ENCODE measurements at regions not wholly inside any gene's neighbourhood (a gene's known extent, or its start where the extent isn't known, plus 50 kb on each side); places are given as distances from the start of the nearest gene placed in this dataset.
"Not testable (repeated sequence)": the region's sequence is repeated elsewhere in the genome, so short reads cannot be mapped to it uniquely, and the experiment has no call there.

DNA sequence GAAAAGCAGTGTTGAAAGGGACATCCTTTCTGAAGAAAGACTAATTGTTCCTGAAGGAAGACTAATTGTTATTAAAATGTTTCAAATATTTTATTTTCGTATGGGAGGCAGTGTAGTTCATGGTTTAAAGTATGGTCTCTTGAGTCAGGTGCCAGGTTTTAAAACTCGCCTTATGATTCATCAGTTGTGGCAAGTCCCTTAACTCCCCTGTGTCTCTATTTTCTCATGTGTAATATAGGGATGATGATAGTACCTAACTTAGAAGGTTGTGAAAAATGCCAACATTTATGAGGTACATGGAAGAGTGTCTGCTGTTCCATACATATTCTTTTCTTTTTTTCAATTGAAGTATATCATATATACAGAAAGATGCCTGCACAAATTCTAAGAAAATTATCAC, 414.2 kb upstream of the DIPK2B start:
- no peak for DNase-seq (ENCODE audit: low read depth, low spot score)
- in situ Hi-C loops (cut with HindIII; ENCODE audit: low pct_unique_long_range_greater_than_20kb, low sequenced_read_pairs), result no loop called here

DNA sequence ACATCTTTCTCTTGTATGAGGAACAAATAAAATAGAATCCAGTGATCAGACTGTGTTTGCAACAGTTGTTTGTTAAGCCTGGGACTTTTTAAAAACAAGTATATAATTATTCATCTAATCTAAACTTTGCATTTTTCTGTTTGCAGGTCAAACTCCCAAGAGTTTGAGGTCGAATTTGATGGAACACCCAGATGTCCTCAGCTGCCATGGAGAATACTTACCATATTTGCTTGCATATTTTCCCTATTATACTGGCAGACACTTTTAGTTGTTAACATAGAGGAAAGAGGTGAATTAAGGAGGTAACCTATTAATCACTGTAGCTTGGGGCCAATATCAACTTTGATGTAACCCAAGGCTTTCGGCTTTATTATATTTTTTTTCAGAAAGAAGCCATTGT, 401.5 kb upstream of the DIPK2B start:
- DNase-seq (ENCODE audit: low read depth, low spot score), result no peak
- in situ Hi-C loops (cut with HindIII; ENCODE audit: low pct_unique_long_range_greater_than_20kb, low sequenced_read_pairs), result no loop called here

DNA sequence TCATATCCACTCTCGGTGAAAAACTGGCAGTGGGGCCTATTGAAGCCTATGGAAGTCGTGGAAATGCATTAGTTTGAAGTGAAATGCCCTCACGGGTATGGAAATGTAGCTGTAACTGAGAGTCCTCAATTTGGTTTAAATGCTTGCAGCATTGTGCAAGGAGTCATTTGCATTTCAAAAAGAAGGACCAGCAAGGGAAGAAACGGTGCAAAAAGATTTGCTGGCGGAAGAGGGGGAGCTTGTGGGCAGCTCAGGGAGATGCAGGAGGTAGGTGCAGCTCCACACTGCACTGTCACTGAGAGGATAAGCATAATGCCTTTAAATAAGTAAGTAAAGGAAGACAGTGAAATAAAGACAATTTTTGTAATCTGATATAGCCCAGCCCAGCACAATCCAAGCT, 400.4 kb upstream of the DIPK2B start:
- in situ Hi-C loops (cut with HindIII; ENCODE audit: low pct_unique_long_range_greater_than_20kb, low sequenced_read_pairs), result no loop called here
- no peak for DNase-seq (ENCODE audit: low read depth, low spot score)

DNA sequence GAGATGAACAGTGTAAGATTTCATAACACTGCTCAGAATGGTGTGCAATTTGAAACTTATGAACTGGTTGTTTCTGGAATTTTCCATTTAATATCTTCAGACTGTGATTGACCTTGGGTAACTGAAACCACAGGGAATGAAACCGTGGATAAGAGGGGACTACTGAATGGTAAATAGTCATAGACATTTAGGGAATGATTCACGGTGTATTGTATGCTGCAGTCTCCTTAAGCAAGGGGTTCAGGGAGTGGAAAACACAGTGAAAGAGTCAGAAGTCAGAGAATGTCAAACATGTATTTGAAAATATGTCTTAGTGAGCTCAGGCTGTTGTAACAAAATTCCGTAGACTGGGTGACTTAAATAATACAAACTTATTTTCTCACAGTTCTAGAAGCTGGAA, 398.2 kb upstream of the DIPK2B start:
- in situ Hi-C loops (cut with HindIII; ENCODE audit: low pct_unique_long_range_greater_than_20kb, low sequenced_read_pairs), result no loop called here
- no peak for DNase-seq (ENCODE audit: low read depth, low spot score)

DNA sequence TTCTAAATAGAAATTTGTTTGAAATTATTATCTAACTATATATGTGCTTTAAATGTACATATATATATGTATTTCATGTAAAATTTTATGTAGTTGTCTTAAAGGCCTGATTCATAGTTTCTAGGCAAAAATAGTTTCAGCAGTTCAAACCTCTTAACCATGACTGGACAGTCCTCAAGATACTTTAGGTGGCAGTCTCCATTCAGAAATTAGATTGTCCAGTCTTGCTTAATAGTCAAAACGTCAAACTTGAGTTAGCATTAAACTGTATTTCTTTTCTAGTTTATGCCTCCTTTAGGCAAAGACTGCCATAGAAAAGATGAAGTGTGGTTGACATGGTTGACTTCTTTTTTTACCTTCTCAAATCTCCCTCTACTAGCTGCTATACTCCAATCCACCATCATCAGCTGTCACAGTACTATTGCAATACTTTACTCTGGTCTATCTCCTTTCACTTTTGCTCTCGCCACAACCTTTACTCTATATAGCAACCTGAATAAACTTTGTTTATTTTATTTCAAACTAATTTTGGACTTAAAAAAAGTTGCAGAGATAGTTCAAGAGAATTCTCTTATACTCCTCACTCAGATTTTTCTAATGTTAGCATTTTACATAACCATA, 395.6 kb upstream of the DIPK2B start:
- DNase-seq (ENCODE audit: low read depth, low spot score), result no peak
- in situ Hi-C loops (cut with HindIII; ENCODE audit: low pct_unique_long_range_greater_than_20kb, low sequenced_read_pairs), result no loop called here

DNA sequence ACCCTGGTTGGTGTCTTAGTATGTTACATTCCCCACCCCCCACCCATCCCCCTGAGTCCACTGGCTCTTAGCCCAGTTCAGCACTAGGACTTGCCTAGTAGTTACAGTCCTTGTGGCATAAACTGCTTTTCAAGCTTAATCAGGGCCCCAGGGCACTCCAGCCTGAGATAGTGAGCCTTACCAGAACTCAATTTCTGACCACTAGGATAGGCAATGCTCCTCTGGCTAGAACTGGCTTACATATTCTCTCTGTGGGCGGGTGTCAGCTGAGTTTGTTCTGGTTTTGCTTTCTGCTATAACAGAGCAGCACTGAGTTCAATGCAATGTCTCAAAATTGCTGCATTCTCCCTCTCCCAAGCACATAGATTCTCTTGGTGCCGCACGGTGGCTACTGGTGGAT, 391.4 kb upstream of the DIPK2B start:
- DNase-seq (ENCODE audit: low read depth, low spot score), result no peak
- in situ Hi-C loops (cut with HindIII; ENCODE audit: low pct_unique_long_range_greater_than_20kb, low sequenced_read_pairs), result no loop called here

DNA sequence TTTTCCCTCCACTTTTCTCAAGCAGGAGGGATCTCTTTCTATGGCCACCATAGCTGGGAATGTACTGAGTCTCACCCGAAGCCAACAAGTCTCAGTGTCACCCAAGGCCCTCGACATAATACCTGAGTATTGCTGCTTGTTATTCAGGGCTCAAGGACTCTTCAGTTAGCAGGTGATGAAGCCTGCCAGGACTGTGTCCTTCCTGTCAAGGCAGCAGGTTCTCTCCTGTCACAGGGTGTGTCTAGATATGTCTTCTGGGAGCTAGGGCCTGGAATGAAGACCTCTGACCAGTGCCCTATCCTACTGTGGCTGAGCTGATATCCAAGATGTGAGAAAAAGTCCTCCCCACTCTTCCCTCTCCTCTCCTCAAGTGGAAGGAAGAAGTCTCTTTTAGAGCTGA, 391.0 kb upstream of the DIPK2B start:
- in situ Hi-C loops (cut with HindIII; ENCODE audit: low pct_unique_long_range_greater_than_20kb, low sequenced_read_pairs), result no loop called here
- no peak for DNase-seq (ENCODE audit: low read depth, low spot score)

DNA sequence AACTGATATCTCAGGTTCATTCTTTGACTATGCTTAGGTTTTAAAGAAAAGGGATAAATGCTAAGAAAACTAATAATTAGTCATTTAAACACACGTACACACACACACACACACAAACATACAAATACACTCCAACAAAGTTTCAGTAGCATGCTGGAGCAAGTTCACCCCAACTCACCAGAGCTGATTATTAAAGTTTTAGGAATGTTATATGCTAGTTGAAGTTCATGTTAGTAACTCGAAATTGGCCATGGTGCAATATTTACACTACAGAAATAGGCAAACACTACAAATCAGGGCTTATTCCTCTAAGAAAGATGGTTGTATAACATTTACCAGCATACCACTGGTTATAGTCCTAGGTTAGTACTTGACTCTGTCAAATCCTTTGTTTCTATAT, 384.0 kb upstream of the DIPK2B start:
- in situ Hi-C loops (cut with HindIII; ENCODE audit: low pct_unique_long_range_greater_than_20kb, low sequenced_read_pairs), result no loop called here
- no peak for DNase-seq (ENCODE audit: low read depth, low spot score)

DNA sequence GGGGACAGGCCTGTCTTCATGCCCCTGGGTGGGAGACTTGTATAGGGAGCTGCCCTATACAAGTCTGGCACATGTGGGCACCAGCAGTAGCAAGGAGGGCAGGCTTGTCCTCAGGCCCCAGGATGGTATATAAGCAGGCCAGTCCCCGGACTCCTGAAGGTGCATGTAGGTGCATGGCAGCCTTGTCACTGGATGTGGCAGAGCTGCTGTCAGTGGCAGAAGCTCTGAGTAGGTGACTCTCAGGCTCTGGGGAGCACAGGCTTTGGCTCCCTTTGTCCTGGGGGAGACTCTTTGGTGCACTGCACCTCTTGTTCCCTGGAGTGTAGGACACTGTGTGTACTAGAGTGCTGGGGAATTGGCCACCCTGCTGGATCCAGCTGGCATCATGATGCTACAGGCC, 376.7 kb upstream of the DIPK2B start:
- in situ Hi-C loops (cut with HindIII; ENCODE audit: low pct_unique_long_range_greater_than_20kb, low sequenced_read_pairs), result no loop called here
- DNase-seq (ENCODE audit: low read depth, low spot score), result no peak

DNA sequence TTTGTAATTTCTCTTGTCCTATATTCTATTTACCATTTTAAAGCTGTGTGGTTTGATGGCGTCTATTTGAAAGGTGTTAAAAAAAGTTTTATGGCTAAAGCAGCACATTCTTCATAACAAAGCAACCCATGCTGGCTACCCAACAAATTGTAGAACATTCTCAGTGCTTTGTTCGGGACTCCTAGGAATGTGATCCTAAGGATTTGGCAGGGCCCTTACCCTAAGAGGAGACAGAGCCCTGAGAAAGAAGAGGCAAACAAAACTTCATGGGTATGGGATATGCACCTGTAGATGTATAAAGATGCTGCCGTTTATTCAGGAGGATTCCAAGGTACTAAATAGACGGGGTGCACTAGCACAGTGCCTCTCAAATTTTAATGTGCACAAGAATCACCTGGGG, 370.8 kb upstream of the DIPK2B start:
- in situ Hi-C loops (cut with HindIII; ENCODE audit: low pct_unique_long_range_greater_than_20kb, low sequenced_read_pairs), result no loop called here

DNA sequence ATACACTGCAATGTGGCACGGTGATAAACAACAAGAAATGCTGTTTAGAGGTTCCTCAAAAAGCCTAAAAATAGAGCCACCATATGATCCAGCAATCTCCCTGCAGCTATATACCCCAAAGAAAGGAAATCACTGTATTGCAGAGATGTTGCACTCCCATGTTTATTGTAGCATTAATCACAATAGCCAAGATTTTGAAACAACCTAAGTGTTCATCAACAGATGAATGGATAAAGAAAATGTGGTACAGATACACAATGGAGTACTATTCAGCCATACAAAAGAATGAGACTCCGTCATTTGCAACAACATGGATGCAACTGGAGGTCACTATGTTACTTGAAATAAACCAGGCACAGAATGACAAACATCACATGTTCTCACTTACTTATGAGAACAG, 365.8 kb upstream of the DIPK2B start:
- DNase-seq (ENCODE audit: low read depth, low spot score), result peak; percentile 62
- in situ Hi-C loops (cut with HindIII; ENCODE audit: low pct_unique_long_range_greater_than_20kb, low sequenced_read_pairs), result no loop called here

More for the DNA sequence above, 370.8 kb upstream of the DIPK2B start:
- no peak for DNase-seq (ENCODE audit: low read depth, low spot score)

DNA sequence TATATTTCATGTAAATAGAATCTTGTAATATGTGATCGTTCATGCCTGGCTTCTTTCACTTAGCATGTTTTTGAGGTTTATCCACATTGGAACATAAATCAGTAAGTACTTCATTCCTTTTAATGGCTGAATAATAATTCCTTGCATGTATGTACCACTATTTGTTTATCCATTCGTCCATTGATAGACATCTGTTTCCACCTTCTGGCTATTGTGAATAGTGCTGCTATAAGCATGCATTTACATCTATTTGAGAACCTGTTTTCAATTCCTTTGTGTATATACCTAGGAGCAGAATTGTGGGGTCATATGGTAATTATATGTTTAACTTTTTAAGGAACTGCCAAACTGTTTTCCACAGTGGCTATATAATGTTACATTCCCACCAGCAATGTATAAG, 356.7 kb upstream of the DIPK2B start:
- DNase-seq (ENCODE audit: low read depth, low spot score), result no peak
- in situ Hi-C loops (cut with HindIII; ENCODE audit: low pct_unique_long_range_greater_than_20kb, low sequenced_read_pairs), result no loop called here

DNA sequence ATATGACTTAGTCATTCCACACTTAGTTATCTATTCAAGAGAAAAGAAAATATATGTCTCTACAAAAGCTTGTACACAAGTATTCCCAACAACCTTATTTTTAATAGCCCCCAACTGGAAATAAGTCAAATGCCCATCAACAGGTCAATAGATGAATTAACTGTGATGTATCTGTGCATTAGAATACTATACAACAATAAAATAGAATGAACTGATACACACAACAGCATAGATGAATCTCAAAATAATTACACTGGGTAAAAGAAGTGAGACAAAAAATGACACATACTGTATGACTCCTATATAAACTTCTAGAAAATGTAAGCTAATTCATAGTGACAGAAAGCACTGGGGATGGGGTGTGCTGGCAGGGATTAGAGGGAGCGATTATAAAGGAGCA, 354.1 kb upstream of the DIPK2B start:
- no peak for DNase-seq (ENCODE audit: low read depth, low spot score)
- in situ Hi-C loops (cut with HindIII; ENCODE audit: low pct_unique_long_range_greater_than_20kb, low sequenced_read_pairs), result no loop called here

DNA sequence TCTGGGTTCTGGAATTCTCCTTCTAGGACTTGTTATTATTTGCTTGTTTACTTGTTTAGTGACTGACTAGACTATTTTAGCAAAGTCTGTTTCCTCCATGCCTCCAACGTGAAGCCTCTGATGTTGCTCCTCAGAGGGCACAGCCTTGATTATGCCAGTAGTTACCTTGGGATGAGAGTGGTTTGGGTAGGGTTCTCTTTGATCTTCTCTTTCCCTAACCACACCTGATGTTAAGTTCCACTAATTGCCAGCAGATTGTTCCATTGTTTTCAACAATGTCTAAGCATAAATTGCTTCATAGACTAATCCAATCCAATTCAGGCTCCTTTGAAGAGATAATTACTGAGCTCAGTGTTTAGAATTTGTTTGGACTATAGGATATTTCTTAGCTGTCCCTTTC, 352.7 kb upstream of the DIPK2B start:
- in situ Hi-C loops (cut with HindIII; ENCODE audit: low pct_unique_long_range_greater_than_20kb, low sequenced_read_pairs), result no loop called here
- DNase-seq (ENCODE audit: low read depth, low spot score), result no peak

DNA sequence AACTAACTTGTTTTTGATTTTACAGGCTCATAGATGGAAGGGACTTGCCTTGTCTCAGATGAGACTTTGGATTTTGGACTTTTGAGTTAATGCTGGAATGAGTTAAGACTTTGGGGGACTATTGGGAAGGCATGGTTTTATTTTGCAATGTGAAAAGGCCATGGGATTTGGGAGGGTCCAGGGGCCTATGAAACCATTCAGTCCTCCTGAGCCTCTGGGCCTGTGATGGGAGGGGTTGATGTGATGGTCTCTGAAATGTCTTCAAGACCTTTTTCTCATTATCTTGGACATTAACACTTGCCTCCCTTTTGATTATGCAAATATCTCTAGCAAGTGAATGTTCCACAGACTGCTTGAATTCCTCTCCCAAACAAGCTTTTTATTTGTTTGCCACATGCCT, 346.0 kb upstream of the DIPK2B start:
- in situ Hi-C loops (cut with HindIII; ENCODE audit: low pct_unique_long_range_greater_than_20kb, low sequenced_read_pairs); DNase-seq (ENCODE audit: low read depth, low spot score): not testable (repeated sequence)

DNA sequence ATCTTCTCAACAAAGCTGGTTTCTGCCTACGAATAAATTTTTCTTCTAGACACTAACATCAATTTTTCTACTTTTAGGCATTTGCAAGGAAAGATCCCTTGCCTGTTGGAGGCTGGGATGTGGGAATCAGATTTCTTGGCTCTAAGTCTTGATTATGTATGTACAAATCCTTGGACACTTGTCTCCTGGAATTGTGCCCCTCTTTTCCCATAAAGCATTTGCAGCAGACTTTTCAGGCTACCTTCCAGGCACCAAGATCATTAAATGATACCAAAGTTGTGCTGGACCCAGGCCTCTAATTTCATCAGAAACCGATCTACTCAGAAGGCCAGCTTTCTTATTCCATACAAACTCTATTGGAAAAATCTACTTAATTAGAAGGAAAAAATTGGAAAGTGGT, 339.5 kb upstream of the DIPK2B start:
- DNase-seq (ENCODE audit: low read depth, low spot score), result no peak
- in situ Hi-C loops (cut with HindIII; ENCODE audit: low pct_unique_long_range_greater_than_20kb, low sequenced_read_pairs), result no loop called here

DNA sequence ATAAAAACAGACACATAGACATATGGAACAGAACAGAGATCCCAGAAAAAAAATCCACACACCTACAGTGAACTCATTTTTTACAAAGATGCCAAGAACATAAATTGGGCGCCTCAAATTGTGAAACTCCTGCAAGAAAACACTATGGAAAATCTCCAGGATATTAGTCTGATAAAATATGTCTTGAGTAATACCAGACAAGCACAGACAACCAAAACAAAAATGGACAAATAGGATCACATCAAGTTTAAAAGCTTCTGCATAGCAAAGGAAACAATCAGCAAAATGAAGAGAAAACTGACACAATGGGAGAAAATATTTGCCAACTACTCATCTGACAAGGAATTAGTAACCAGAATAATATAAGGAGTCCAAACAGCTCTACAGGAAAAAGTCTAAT, 337.3 kb upstream of the DIPK2B start:
- no peak for DNase-seq (ENCODE audit: low read depth, low spot score)
- in situ Hi-C loops (cut with HindIII; ENCODE audit: low pct_unique_long_range_greater_than_20kb, low sequenced_read_pairs), result no loop called here

DNA sequence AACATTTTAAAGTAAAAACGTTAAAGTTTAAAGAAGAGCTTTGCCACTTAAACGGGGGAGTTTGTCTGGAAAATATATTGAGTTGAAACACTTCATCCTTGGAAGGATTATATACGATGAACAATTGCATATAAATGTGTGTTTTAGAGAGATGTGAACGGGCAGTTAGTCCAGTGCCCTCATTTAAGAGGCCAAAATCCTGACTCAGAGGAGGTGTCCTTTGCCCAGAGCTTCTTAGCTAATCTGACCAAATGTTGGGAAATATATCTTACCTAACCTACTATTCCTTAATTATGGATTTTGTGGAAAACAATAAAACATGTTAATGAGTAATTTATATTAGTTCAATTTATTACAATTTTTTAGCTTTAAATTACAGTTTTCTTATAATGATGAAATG, 327.2 kb upstream of the DIPK2B start:
- DNase-seq (ENCODE audit: low read depth, low spot score), result no peak
- in situ Hi-C loops (cut with HindIII; ENCODE audit: low pct_unique_long_range_greater_than_20kb, low sequenced_read_pairs), result no loop called here

DNA sequence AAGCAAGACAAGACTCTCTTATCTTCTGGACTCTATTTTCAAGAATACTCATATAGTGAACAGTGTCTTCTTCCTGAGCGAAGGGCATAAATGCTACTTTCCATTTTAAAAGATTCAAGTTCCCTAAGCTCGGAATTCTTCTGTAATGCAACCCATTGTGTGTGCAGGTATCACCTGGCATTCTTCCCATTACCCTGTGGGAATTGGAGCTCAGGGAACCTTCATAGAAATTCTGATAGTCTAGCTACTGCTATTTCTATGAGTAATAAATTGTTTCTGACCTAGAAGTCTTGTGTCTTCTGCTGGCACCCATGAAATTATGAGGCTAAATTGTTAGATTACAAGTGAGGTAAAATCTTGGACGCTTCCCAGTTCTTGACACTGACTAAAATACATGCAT, 324.1 kb upstream of the DIPK2B start:
- in situ Hi-C loops (cut with HindIII; ENCODE audit: low pct_unique_long_range_greater_than_20kb, low sequenced_read_pairs), result no loop called here
- no peak for DNase-seq (ENCODE audit: low read depth, low spot score)

DNA sequence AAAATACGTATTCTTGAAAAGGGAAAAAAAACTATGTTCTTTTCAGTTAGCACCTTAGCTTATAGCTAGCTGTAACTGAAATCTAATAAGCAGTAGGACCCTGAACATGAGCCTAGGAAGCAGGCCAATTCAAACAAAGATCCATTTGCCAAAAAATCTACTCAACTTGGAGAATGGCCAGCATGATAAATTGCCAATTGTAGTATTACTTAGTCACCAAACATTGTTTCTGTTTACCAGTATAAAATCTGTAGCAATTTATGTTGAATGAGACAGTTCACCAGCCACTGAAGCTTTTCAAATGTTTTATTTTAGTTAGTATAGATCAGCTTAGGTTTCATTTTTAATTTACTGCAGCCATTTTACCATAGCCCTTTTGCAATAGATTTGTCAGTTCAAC, 323.6 kb upstream of the DIPK2B start:
- in situ Hi-C loops (cut with HindIII; ENCODE audit: low pct_unique_long_range_greater_than_20kb, low sequenced_read_pairs), result no loop called here
- no peak for DNase-seq (ENCODE audit: low read depth, low spot score)

Measured in SK-MEL-5 (cell line).